ENCODE measurements at regions not wholly inside any gene's neighbourhood (a gene's known extent, or its start where the extent isn't known, plus 50 kb on each side); places are given as distances from the start of the nearest gene placed in this dataset.

- no peak overlapping the region for H3K4me3 Mint-ChIP-seq
- no peak for TF ChIP-seq CTCF (IDR thresholded peaks at IDR 0.05)
- H3K9me3 ChIP-seq (ENCODE audit: control insufficient read depth in 1 of 2, insufficient read depth in 1 of 2, low read length in 2 of 2), result no peaks in the 10 kb centered on the region
- no peaks in the 10 kb centered on the region for H3K36me3 Mint-ChIP-seq (ENCODE audit: low read depth)
- ChIA-PET CTCF (no interaction called here), POLR2A (interaction anchor here (1.0 kb wide), 1 partner anchor 41 kb away, joined by 3 read pairs; no protein-coding TSS in a partner anchor)
- no peak overlapping the region for H3K27ac ChIP-seq (ENCODE audit: low read depth in 1 of 2, low read length in 2 of 2)
- no peaks in the 10 kb centered on the region for H3K9me3 Mint-ChIP-seq
- intact Hi-C loops (cut with DNase I, micrococcal nuclease), result no loop called here
- ATAC-seq (ENCODE audit: poor library complexity) (no peak), DNase-seq (no peak)
- H3K27me3 ChIP-seq (ENCODE audit: control insufficient read depth in 1 of 2, insufficient read depth in 2 of 2, low read length in 2 of 2), result peaks cover 6 to 7% of the 10 kb centered on the region in 2 experiments
- H3K4me3 ChIP-seq (ENCODE audit: low read length), result no peak overlapping the region
- no peaks in the 10 kb centered on the region for H3K36me3 ChIP-seq (ENCODE audit: insufficient read depth, low read length)
- H3K27ac Mint-ChIP-seq, result no peak overlapping the region
- no peaks in the 10 kb centered on the region for H3K4me1 Mint-ChIP-seq (ENCODE audit: low read depth)
- H3K27me3 Mint-ChIP-seq, result peaks cover 17% of the 10 kb centered on the region
- no peaks in the 10 kb centered on the region for H3K4me1 ChIP-seq (ENCODE audit: insufficient read depth, low read length)
These were observed 95.3 kb upstream of the FAM136A start for GRCh38 chr2:70397186-70397585.

GRCh38 chr2:70396612-70397011 lies 94.7 kb upstream of the FAM136A start:
- POLR2A ChIA-PET, result interaction anchor here (1.0 kb wide), 1 partner anchor 42 kb away, joined by 3 read pairs; no protein-coding TSS in a partner anchor

GRCh38 chr2:70393881-70394280 lies 92.0 kb upstream of the FAM136A start:
- H3K9me3 Mint-ChIP-seq, result no peaks in the 10 kb centered on the region
- H3K4me1 Mint-ChIP-seq (ENCODE audit: low read depth), result no peaks in the 10 kb centered on the region
- H3K4me1 ChIP-seq (ENCODE audit: insufficient read depth, low read length), result no peaks in the 10 kb centered on the region
- ATAC-seq (ENCODE audit: poor library complexity) (no peak), DNase-seq (no peak)
- no peak for TF ChIP-seq CTCF (IDR thresholded peaks at IDR 0.05)
- H3K4me3 ChIP-seq (ENCODE audit: low read length), result no peak overlapping the region
- H3K9me3 ChIP-seq (ENCODE audit: control insufficient read depth in 1 of 2, insufficient read depth in 1 of 2, low read length in 2 of 2), result no peaks in the 10 kb centered on the region
- intact Hi-C loops (cut with DNase I, micrococcal nuclease), result no loop called here
- no peaks in the 10 kb centered on the region for H3K36me3 ChIP-seq (ENCODE audit: insufficient read depth, low read length)
- no peak overlapping the region for H3K27ac ChIP-seq (ENCODE audit: low read depth in 1 of 2, low read length in 2 of 2)
- no peak overlapping the region for H3K27ac Mint-ChIP-seq
- CTCF ChIA-PET, result no interaction called here
- H3K27me3 Mint-ChIP-seq, result peaks cover 15% of the 10 kb centered on the region
- H3K36me3 Mint-ChIP-seq (ENCODE audit: low read depth), result no peaks in the 10 kb centered on the region
- H3K4me3 Mint-ChIP-seq, result no peak overlapping the region
- H3K27me3 ChIP-seq (ENCODE audit: control insufficient read depth in 1 of 2, insufficient read depth in 2 of 2, low read length in 2 of 2), result peaks cover 5 to 6% of the 10 kb centered on the region in 2 experiments
- POLR2A ChIA-PET, result no interaction called here

More at GRCh38 chr2:70396612-70397011, 94.7 kb upstream of the FAM136A start:
- Mint-ChIP-seq H3K4me3 (no peak overlapping the region), H3K27ac (no peak overlapping the region), H3K9me3 (no peaks in the 10 kb centered on the region), H3K27me3 (peaks cover 15% of the 10 kb centered on the region), H3K36me3 (ENCODE audit: low read depth) (no peaks in the 10 kb centered on the region), H3K4me1 (ENCODE audit: low read depth) (no peaks in the 10 kb centered on the region)
- no peaks in the 10 kb centered on the region for H3K4me1 ChIP-seq (ENCODE audit: insufficient read depth, low read length)
- ATAC-seq (ENCODE audit: poor library complexity), result no peak
- no peak overlapping the region for H3K4me3 ChIP-seq (ENCODE audit: low read length)
- peaks cover 6 to 7% of the 10 kb centered on the region in 2 experiments for H3K27me3 ChIP-seq (ENCODE audit: control insufficient read depth in 1 of 2, insufficient read depth in 2 of 2, low read length in 2 of 2)
- no peak overlapping the region for H3K27ac ChIP-seq (ENCODE audit: low read depth in 1 of 2, low read length in 2 of 2)
- no peak for DNase-seq
- H3K36me3 ChIP-seq (ENCODE audit: insufficient read depth, low read length), result no peaks in the 10 kb centered on the region
- intact Hi-C loops (cut with DNase I, micrococcal nuclease), result no loop called here
- no peaks in the 10 kb centered on the region for H3K9me3 ChIP-seq (ENCODE audit: control insufficient read depth in 1 of 2, insufficient read depth in 1 of 2, low read length in 2 of 2)
- CTCF ChIA-PET, result no interaction called here
- no peak for TF ChIP-seq CTCF (IDR thresholded peaks at IDR 0.05)
